Prostate gland (tissue), 2 donors: ENCODE measurements at regions not wholly inside any gene's neighbourhood (a gene's known extent, or its start where the extent isn't known, plus 50 kb on each side); places are given as distances from the start of the nearest gene placed in this dataset.

ENCODE experiments used
- CTCF ChIP-seq, 4 experiments: fragments of 200-600 bp in 2 of 4; fragments of 450-650 bp in 2 of 4; sonication (generic) in 2 of 4; IDR thresholded peaks; 1 replicate in 3 of 4; 2 replicates in 1 of 4; pipeline ENCODE4 v1.5.1; 2016 to 2019; ENCODE audit warnings: antibody characterized with exemption in 4 of 4, mild to moderate bottlenecking in 2 of 4, moderate library complexity in 2 of 4
- POLR2A ChIP-seq: fragments of 450-650 bp; IDR thresholded peaks from one replicate; pipeline ENCODE4 v1.6.1; 2016; ENCODE audit warnings: antibody characterized with exemption, mild to moderate bottlenecking
- POLR2AphosphoS5 ChIP-seq: sonication (generic); formaldehyde crosslinking; IDR thresholded peaks from one replicate; pipeline ENCODE4 v1.6.1; 2017; ENCODE audit warnings: antibody characterized with exemption

- TF ChIP-seq CTCF (IDR thresholded peaks at IDR 0.05), result no peak
- TF ChIP-seq POLR2A, result no peak
- no peak for TF ChIP-seq POLR2AphosphoS5
Observed at GRCh38 chr15:67948215-67948614, 105.9 kb upstream of the PIAS1 start.
